ENCODE measurements at regions not wholly inside any gene's neighbourhood (a gene's known extent, or its start where the extent isn't known, plus 50 kb on each side); places are given as distances from the start of the nearest gene placed in this dataset.
"Not testable (repeated sequence)": the region's sequence is repeated elsewhere in the genome, so short reads cannot be mapped to it uniquely, and the experiment has no call there.

DNA sequence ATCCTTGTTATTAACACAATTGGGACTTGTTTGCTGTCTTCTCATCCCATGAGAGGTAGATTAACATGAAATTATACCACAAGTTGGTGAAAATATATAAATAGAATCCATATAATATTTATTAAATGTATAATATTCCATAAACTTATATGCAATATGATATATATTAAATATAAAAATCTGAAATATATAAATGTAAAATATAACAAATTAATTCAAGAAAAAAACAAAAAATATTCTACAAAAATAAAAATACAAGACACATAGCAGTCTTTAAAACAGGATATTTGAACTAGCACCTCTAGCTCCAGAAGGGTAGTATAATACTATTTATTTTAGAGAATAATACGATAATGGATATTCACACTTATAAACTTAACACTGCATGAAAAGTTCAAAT, 603.3 kb upstream of the FLRT2 start:
- DNase-seq: no peak

DNA sequence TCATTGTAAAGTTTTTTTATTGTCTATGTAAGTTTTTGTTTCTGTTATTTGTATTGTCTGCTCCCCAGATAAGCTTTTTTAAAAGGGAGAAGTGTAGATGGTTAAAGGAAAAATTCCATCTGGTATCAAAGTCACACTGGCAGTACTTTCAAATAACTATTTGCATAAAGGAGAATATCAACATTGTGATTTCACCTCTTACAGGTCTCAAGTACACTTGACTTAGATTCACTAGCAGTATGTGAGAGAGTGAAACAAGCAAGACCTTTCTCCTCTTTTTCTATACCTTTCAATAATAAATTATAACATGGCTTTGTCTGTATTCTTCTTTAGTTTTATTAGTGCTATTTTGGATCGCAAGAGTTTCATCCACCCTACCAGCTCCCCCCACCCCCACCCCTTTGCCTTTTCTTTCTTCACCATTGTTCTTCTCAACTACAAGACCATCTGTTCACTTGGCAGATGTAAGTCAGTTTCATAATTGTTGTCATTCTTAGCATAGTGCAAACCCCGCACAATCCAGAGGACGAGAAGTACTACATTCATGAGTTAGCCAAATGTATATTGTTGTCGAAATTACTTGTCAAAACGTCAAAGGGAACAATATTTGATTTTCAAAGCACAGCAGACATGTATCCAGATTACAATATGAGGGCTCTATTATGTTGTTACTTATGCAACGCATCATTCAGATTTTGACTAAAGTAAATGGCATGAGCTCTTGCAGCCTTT, 602.7 kb upstream of the FLRT2 start:
- peak; percentile 74 for DNase-seq

DNA sequence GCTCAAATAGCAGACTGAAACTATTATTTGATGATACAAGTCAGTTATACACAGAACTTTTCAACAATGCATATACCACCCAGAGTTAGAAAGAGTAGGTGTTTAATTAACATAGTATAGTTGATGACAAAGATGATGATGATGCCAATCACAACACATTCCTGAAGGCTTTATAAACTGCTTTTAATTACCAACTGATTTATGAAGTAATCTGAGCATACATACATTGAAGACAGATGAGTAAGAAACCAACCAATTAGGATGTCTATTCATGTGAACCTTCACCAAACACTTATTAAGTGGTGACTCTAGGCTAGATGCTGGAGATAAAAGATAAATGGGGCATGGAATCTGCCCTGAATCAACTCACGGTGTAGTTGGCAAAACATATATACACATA, 600.9 kb upstream of the FLRT2 start:
- no peak for DNase-seq

DNA sequence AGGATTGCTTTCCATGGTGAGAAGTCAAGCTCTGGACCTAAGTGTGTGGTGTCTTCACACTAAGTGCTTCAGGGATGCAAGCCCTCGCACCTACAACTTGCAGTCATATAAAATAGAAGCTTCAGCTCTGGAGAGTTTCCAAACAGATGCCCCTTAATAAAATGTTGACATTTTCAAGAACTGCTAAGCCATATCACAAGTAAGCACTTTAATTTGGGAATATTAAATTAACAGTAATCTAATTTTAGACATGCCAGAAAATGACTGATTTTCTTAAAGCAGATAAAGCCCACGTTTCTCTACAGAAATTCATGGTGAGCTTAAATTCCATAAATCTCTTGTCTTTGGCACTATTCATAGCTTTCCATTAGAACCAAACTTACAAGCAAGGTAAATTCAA, 600.1 kb upstream of the FLRT2 start:
- DNase-seq: no peak

DNA sequence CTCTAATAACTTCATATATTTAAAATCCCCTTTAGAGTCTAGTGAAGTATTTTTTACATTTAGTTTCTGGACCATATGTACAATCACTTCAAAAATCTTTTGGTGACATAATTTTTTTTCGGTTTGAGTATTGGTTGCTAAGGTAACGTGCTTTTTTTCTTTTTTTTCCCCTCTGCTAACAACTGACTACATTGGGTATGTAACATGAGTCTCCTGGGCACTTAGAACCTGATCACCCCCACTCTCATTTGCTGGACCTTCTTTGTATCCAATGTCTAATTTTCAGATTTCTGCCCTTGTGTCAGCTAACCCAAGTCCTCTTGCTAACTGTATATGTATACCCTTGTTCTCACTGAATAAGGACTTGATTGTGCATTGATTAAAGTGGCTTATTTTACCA, 592.9 kb upstream of the FLRT2 start:
- DNase-seq: no peak

DNA sequence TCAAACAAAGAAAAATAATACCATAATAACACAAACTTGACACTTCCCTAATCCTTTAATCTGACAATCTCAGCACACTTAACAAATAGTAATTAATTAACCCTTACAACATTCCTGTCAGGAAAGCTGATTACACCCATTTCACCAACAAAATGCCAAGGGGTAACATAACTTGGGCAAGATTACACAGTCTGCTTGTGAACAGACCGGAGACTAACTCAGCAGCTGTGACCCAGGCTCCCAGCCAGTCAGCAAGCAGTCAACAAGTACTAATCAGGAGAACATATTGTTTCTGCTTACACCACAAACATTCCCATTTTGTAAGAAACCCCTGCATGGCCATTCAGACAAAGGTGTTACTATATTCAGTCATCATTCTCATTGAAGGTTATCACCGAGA, 592.5 kb upstream of the FLRT2 start:
- no peak for DNase-seq

DNA sequence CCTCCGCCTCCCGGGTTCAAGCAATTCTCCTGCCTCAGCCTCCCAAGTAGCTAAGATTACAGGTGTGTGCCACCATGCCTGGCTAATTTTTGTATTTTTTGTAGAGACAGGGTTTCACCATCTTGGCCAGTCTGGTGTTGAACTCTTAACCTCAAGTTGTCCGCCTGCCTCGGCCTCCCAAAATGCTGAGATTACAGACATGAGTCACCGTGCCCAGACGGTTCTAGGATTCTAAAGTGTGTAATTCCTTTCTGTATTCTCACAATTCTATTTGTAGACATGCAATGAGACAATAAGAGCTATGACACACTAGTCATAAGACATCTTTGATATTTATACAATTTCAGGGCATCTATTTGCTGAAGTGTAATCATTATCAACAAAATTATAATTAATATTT, 585.0 kb upstream of the FLRT2 start:
- not testable (repeated sequence) for DNase-seq

DNA sequence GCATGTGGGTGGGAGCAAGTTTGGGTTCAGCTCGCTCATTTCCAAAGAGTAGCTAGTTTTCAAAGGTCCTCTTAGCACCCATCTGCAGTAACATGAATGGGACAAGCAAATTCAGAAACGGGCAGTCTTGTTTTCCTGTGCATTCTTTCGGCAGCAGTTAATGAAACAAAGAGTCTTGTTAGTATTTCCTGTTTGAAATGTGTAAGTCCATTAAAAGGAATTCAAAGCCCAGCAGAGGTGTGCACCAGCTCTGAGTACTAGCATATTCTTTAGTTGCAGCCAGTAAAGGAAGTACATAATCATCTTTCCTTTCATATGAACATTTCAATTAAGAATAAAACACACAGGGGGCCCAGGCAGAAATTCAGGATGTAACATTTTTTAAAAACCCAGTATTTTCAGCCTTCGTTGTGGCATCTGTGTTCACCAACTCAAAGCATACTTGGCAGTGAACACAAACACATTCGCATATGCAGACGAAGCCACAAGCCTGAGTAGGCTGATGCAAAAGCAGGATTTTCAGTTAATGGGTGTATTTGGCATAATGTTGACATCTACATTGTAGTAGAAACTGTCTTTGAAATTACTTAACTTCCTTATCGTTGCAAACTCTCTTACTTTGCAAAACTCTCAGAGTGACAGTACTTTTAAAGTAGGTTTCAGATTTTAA, 570.0 kb upstream of the FLRT2 start:
- no peak for DNase-seq

DNA sequence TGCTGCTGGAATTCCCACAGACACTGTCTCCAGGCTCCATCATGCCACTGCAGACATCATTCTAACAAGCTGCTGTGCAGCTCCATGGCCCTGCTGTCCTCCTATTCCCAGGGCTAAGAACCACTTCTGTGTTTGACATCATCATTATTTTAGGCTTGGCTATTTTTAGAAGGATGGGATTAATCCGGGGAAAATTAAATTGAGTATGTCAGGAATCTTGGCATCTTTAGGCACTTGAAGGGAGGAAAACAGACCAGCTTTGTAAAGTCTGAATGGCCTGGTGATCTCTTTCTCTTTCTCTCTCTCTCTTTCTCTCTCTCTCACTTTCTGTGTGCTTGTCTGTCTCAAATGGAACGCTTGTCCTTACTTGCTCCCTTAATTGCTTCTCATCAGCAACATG, 568.3 kb upstream of the FLRT2 start:
- peak; percentile 94 for DNase-seq

DNA sequence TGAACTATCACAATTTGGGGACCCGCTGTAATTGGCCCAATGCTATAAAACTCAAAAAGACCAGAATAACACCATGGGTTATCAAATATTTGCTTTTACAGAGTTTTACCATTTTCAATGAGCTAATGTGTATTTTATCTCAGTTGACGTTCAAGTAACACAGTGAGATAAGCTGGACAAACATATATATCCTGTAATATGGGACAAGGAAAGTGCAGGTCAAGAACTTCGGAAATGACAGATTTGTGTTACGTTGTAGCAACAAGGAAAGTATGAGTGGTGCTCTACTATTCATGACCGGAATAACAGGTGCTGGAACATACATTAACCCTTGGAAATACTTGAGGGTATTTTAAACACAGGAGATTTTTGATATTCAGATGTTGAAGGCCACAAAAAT, 566.4 kb upstream of the FLRT2 start:
- DNase-seq: no peak

DNA sequence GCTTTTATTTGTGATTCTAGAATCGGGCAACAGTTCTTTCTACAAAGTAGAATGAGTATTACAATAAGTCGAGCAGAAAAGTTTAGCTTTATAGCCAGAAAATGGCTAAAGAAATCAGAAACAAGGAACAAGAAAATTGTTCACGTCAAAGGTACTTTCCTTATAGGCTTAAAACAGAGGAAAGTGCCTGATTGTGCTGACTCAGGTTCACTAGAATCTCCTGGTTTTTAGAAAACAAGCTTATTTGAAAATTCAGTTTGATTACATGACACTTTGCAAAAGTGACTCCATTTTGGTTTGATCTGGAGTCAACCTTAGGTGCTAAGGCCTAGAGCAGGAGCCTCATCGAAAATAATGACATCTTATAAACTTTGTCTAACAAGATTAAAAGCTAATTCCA, 564.7 kb upstream of the FLRT2 start:
- no peak for DNase-seq

DNA sequence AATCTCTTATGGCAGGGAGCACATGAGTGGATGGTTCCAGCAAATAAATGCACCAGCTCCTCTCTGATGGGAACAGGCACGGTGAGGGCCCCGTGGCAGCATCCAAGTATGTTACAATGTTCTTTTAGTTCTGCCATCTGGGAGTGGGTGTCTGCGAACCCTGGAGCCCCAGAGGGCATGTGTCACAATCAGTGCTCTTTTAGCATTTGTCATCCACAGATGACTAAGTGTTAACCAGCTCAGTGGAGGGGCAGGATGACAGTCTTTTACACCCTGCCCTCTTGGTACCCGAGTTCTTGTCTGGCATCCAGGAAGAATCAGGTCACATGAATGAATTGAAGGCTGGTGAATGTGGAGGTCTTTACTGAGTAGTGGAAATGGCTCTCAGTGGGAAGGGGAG, 560.4 kb upstream of the FLRT2 start:
- DNase-seq: no peak

DNA sequence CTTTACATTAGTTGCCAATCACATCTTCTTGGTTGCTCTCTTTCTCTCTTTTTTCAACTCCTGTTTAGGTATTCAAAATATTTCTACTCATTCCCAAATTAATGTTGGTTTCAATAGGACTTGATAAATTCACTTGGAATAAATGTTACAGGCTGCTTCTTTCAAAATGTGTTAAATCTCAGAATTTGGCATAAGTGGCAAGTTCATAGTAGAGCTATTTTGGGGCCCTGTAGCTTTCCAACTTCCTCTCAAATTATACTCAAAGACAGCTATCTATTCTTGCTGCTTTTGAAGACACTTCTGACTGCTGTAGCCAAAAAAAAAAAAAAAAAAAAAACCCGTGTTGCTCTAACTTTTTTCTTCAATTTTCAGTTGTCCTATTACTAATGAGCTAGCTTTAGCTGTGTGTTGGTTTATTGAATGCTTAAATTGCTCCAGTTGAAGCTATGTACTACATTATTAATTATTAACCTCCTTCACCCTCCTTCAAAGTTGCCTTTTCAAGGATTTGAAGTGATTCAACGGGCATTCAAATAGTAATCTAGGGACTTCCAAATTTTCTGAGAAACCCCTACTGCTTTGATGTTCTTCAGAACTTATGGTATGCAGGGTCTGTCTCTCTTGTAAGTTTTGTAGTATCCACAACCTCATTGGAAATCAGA, 554.6 kb upstream of the FLRT2 start:
- no peak for DNase-seq

DNA sequence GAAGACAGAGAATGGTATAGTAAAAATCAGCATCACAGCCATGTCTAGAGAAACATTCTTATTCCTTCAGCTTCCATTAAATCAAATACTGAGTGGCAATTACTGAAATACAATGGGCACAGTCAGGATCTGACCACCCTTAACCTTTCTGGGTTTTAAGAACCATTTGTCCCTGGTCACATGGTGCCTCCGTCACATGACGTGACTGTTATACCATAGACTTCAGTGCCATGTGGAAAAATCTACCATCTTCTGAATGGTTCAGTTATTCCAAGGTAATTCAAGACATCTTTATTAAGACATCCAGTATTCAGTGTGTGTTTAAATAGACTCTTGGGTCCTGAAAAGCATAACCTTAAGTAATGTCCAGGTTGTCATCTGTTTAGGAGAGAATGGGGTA, 553.1 kb upstream of the FLRT2 start:
- no peak for DNase-seq

DNA sequence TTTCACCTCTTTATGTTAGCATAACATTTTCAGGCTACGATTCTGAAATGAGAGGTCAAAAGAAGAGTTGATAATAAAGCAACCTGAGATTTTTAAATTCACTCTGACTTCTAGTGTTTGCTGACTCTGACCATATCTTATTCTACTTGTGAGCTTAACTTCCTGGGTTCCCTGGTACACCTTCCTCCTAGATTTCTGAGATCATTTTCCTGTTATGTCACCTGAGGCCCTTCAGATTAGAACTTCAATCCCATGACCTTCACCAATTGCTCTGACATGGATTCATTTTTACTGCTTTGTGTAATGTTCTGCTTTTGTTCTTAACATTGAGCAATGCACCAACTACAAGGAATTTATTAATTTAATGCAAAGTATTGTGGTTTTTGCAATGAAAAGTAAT, 542.9 kb upstream of the FLRT2 start:
- DNase-seq: no peak

DNA sequence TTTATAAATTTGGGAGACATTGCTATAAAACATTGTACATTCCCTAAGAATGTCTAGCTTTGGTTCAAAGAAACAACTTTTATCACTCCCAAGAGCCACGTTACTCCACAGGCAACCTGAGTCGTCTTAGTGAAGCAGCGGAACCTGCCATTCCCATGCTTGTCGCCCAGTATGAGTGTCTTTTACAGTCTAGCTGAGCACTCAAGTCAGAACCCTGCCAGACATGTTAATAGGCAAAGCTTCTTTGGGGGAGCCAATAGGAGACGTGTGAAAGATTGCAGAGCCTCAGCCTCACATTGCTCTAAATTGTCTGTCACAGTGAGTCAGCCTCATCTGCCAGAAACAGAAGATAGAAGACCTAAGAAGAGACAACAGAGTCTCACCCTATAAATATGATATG, 541.6 kb upstream of the FLRT2 start:
- no peak for DNase-seq

DNA sequence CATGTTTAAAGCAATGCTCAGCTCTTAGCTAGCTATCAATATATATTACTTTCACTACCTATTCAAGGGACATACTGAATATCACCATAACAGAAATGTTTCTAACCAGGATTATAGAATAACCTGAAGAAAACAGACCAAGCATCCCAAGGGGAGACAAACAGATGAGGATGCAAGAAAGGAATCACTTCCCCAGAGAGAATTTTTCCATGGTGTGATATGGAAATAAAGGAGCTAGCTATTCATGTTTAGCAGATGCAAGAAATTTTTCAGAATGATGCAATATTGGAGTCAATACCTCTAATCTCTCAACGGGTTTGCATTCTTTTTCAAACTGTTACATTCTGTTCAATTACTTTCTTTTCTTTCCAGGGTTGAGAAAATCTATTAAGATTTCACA, 538.9 kb upstream of the FLRT2 start:
- DNase-seq: no peak

DNA sequence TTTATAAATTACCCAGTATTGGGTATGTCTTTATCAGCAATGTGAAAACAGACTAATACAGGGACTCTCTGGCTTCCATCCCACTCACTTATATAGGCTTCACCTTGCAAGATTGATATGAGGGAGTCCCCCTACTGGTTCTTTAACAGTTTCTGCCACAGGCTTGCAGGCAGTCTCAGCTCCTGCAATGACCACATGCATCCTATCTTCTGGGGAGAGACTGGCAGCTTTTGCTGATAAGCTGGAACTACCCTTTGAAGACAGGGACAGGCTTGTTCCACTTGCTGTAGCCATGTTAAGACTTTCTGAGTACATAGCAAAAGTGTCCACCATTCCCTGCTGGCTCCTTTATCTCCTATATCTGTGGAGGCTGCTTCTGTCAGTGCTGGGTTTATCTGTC, 531.7 kb upstream of the FLRT2 start:
- no peak for DNase-seq

DNA sequence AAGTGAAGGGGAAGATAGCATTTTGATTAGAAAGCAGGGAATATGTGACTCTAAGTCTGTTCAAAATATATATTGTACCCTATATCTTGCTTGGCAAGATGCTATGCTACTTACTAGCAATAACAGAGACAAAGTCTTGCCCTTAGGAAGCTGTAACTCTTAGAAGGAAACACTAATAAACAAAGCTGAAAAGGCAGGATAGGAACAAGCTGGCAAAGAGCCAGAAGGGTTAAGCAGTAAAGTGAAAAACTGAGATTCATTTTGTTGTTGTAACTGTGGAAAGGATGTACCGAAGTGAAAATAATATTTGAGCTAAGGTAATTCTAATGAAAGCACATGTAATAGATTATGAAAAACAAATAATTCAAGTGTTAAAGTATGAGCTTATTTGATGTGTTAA, 527.1 kb upstream of the FLRT2 start:
- no peak for DNase-seq

DNA sequence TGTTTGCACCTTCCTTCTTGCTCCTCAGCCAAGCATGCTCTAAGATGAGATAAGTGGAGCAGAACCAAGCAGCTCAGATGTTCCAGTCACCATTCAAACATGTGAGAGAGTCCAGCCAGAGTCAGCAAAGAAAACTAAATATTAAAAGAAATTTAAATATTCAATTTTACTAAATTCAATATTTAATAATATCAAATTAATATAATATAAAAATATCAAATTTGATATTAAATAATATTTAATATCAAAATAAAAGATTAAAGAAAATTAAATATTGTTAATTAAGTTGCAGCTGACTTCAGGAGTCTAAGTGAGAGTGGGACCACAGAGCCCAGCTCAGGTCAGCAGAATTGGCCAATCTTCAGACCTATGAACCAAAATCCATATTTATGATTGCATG, 526.1 kb upstream of the FLRT2 start:
- no peak for DNase-seq

DNA sequence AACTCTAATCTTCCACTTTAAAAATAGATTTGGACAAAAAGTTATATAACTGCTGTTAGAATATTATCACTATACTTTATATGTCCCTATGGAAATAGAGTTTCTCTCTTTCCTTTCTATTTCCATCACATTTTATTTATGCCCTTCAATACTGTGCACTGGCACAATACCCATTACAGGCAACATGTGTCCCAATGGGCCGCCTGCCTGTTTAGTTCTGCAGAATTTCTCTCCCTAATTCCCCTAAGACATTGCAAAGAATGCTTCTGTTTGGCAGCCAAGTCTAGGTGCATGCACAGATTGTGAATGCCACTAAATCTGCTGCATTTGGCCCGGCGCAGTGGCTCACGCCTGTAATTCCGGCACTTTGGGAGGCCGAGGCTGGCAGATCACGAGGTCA, 520.4 kb upstream of the FLRT2 start:
- DNase-seq: no peak

DNA sequence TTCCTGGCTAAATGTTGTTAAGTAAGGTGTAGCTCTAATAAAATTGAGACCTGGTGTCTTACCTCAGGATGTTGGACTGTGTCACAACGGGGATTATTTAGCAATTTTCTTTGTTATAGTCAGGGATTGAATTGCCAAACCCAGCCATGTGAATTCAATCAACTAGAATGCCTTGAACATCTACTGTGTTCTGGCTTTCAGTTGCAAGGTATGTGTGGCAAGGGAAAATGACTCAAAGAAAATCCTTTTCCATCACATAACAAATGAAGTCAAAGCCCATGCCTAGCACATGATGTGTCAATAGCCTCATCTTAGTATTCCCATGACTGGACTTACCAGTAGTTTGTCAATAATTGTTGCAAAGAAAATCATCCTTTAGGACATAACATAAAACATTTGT, 519.8 kb upstream of the FLRT2 start:
- DNase-seq: no peak

DNA sequence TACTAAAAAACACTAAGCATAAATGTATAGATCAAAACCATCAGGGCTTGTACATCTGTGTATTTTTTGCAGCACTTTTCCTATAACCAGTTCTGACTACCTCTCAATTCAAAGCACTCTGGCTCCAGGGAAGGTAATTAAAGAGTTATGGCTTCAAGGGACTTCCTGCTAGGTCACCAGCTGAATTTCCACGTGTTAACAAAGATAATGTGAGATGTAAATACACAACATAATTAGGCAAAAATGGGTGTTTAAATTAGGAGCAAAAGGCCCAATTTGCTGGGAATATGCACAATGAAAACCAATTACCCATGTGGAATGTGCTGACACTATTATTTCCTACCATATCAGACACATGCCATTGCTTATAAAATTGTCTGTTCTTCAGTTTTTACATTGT, 513.4 kb upstream of the FLRT2 start:
- DNase-seq: no peak

DNA sequence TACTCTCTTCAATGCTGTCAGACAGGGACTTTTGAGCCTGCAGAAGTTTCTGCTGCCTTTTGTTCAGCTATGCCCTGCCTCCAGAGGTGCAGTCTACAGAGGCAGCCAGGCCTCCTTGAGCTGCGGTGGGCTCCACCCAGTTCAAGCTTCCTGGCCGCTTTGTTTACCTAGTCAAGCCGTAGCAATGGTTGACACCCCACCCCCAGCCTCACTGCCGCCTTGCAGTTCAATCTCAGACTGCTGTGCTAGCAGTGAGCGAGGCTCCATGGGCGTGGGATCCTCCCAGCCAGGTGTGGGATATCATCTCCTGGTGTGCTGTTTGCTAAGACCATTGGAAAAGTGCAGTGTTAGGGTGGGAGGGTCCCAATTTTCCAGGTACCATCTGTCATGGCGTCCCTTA, 506.1 kb upstream of the FLRT2 start:
- not testable (repeated sequence) for DNase-seq

DNA sequence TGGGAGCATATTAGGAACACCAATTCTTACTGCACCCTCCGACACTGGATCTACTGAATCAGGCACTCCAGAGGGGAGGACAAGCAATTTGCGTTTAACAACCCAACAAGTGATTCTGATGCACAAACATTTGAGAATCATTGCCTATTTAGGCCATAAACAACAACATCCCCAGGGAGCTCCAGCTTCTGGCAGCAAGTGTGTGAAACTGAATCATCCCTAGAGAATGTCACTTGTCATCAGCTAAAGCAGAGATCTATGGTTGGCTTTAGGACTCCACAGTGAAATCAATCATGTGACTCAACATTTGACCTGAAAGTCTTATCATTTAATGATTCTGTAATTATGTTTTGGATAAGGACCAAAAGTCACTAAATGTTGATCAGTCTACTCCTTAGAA, 505.0 kb upstream of the FLRT2 start:
- DNase-seq: no peak
